Neural cell (in vitro differentiated cells): ENCODE measurements at regions not wholly inside any gene's neighbourhood (a gene's known extent, or its start where the extent isn't known, plus 50 kb on each side); places are given as distances from the start of the nearest gene placed in this dataset.

Source experiments
- H2AFZ ChIP-seq: fragments of 200-600, 300-800 bp; sonication (generic), shearing (Covaris generic); 2 replicates; pipeline ENCODE4 v1.6.0; 2014; ENCODE audit warnings: low read depth, mild to moderate bottlenecking, antibody characterized with exemption, low read length, moderate library complexity
- H3F3A ChIP-seq: fragments of 200-600 bp; shearing (Covaris generic); 2 replicates; pipeline ENCODE4 v1.6.1; 2016; ENCODE audit warnings: mild to moderate bottlenecking, moderate library complexity, mixed read lengths, antibody characterized with exemption, low read length; ENCODE audit not compliant: insufficient read depth, poor library complexity, severe bottlenecking
- H3K27ac ChIP-seq: fragments of 200-600, 300-800 bp; sonication (generic), shearing (Covaris generic); 2 replicates; pipeline ENCODE4 v1.5.1; 2014; ENCODE audit warnings: mild to moderate bottlenecking, low read length, moderate library complexity
- H3K27me3 ChIP-seq: fragments of 300-800, 200-600 bp; sonication (generic), shearing (Covaris generic); 2 replicates; pipeline ENCODE4 v1.6.0; 2014; ENCODE audit warnings: mild to moderate bottlenecking, low read depth, low read length, moderate library complexity; ENCODE audit not compliant: insufficient read depth
- H3K36me3 ChIP-seq: fragments of 300-800, 200-600 bp; sonication (generic), shearing (Covaris generic); 2 replicates; pipeline ENCODE4 v1.5.1; 2014; ENCODE audit warnings: mild to moderate bottlenecking, antibody characterized with exemption, low read length, moderate library complexity; ENCODE audit not compliant: insufficient read depth
- H3K4me2 ChIP-seq: fragments of 300-800, 200-600 bp; sonication (generic), shearing (Covaris generic); 2 replicates; pipeline ENCODE4 v1.6.0; 2014; ENCODE audit warnings: mild to moderate bottlenecking, low read length
- H3K4me3 ChIP-seq: fragments of 300-800, 200-600 bp; sonication (generic), shearing (Covaris generic); 2 replicates; pipeline ENCODE4 v1.5.1; 2014; ENCODE audit warnings: mild to moderate bottlenecking, low read length, moderate library complexity
- H3K79me2 ChIP-seq: fragments of 200-600 bp; shearing (Covaris generic); replicated peaks from 2 replicates; pipeline ENCODE4 v1.6.0; 2014; ENCODE audit warnings: mild to moderate bottlenecking, low read length, moderate library complexity; ENCODE audit not compliant: insufficient read depth
- H3K9ac ChIP-seq: fragments of 300-800, 200-600 bp; sonication (generic), shearing (Covaris generic); 2 replicates; pipeline ENCODE4 v1.6.1; 2016; ENCODE audit warnings: mild to moderate bottlenecking, low read length, mixed read lengths
- H3K9me2 ChIP-seq: fragments of 200-600 bp; shearing (Covaris generic); 2 replicates; pipeline ENCODE4 v1.6.1; 2016; ENCODE audit warnings: mild to moderate bottlenecking, low read length, mixed read lengths; ENCODE audit not compliant: insufficient read depth
- H3K9me3 ChIP-seq: fragments of 200-600, 300-800 bp; sonication (generic), shearing (Covaris generic); 2 replicates; pipeline ENCODE4 v1.6.1; 2016; ENCODE audit warnings: mild to moderate bottlenecking, mixed run types, low read length, moderate library complexity, mixed read lengths
- H4K20me1 ChIP-seq: fragments of 200-600 bp; shearing (Covaris generic); 2 replicates; pipeline ENCODE4 v1.6.1; 2016; ENCODE audit warnings: mild to moderate bottlenecking, mixed run types; ENCODE audit not compliant: insufficient read depth
- EP300 ChIP-seq: fragments of 450-650 bp; conservative IDR thresholded peaks from 2 replicates; pipeline ENCODE4 v1.6.1; 2014; ENCODE audit warnings: antibody characterized with exemption, mild to moderate bottlenecking, moderate library complexity; ENCODE audit not compliant: poor library complexity, severe bottlenecking
- EZH2 ChIP-seq: fragments of 200-600, 300-800 bp; shearing (Covaris generic), sonication (generic); IDR thresholded peaks from 2 replicates; pipeline ENCODE4 v1.6.1; 2014; ENCODE audit warnings: antibody characterized with exemption, low read length, borderline replicate concordance, mild to moderate bottlenecking; ENCODE audit not compliant: insufficient read depth, poor library complexity, severe bottlenecking
- MXI1 ChIP-seq: fragments of 450-650 bp; conservative IDR thresholded peaks from 2 replicates; pipeline ENCODE4 v1.6.1; 2014; ENCODE audit warnings: antibody characterized with exemption, mild to moderate bottlenecking; ENCODE audit not compliant: poor library complexity, severe bottlenecking
- POLR2AphosphoS5 ChIP-seq: IDR thresholded peaks from 2 replicates; pipeline ENCODE4 v1.6.1; 2012
- RAD21 ChIP-seq: fragments of 450-650 bp; conservative IDR thresholded peaks from 2 replicates; pipeline ENCODE4 v1.6.1; 2014; ENCODE audit warnings: antibody characterized with exemption, mild to moderate bottlenecking, moderate library complexity
- REST ChIP-seq: IDR thresholded peaks from 2 replicates; pipeline ENCODE4 v1.6.1; 2012; ENCODE audit warnings: borderline replicate concordance
- SMC3 ChIP-seq: fragments of 450-650 bp; conservative IDR thresholded peaks from 2 replicates; pipeline ENCODE4 v1.6.1; 2014; ENCODE audit warnings: antibody characterized with exemption, mild to moderate bottlenecking, moderate library complexity; ENCODE audit not compliant: poor library complexity
- TAF1 ChIP-seq: IDR thresholded peaks from 2 replicates; pipeline ENCODE4 v1.6.1; 2012; ENCODE audit warnings: low read depth
- TF ChIP-seq, protein P1 (sequence below): fragments of 450-650 bp; IDR thresholded peaks from 2 replicates; pipeline ENCODE4 v1.5.1; 2014; ENCODE audit warnings: antibody characterized with exemption, mild to moderate bottlenecking, moderate library complexity; ENCODE audit not compliant: poor library complexity, severe bottlenecking

DNA sequence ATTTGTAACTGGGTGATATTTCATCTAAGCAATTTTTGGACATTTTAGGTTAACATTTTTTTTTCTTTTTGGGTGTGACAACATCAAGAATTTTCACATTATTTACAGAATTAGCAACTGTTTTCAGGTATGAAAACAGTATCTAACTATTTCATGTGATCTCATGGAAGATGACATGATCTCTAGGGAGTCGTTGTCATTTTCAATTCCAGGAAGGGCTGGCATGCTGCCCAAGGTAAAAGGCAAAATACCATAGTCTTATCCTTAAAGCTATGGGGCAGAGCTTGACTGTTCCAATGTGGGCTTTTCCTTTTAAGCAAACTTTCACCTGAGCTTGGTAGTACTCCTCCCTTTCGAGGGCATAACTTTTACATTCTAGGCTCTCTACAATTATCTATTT is 443.7 kb downstream of the DSEL start:
- H3K27ac ChIP-seq = no peak overlapping the region
- H4K20me1 ChIP-seq = no peaks in the 10 kb centered on the region
- H3K79me2 ChIP-seq = no peaks in the 10 kb centered on the region
- no peak overlapping the region for H2AFZ ChIP-seq
- no peaks in the 10 kb centered on the region for H3K9me3 ChIP-seq
- H3K9me2 ChIP-seq = no peaks in the 10 kb centered on the region
- H3K4me2 ChIP-seq = no peak overlapping the region
- no peak overlapping the region for H3K4me3 ChIP-seq
- H3F3A ChIP-seq = no peaks in the 10 kb centered on the region
- H3K9ac ChIP-seq = no peak overlapping the region
- no peak for TF ChIP-seq EP300
- no peak for TF ChIP-seq POLR2AphosphoS5
- TF ChIP-seq TAF1 = no peak
- TF ChIP-seq SMC3 = no peak
- no peak for TF ChIP-seq MXI1
- TF ChIP-seq, protein P1, sequence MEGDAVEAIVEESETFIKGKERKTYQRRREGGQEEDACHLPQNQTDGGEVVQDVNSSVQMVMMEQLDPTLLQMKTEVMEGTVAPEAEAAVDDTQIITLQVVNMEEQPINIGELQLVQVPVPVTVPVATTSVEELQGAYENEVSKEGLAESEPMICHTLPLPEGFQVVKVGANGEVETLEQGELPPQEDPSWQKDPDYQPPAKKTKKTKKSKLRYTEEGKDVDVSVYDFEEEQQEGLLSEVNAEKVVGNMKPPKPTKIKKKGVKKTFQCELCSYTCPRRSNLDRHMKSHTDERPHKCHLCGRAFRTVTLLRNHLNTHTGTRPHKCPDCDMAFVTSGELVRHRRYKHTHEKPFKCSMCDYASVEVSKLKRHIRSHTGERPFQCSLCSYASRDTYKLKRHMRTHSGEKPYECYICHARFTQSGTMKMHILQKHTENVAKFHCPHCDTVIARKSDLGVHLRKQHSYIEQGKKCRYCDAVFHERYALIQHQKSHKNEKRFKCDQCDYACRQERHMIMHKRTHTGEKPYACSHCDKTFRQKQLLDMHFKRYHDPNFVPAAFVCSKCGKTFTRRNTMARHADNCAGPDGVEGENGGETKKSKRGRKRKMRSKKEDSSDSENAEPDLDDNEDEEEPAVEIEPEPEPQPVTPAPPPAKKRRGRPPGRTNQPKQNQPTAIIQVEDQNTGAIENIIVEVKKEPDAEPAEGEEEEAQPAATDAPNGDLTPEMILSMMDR = no peak
- TF ChIP-seq REST = no peak
- no peak for TF ChIP-seq RAD21
- no peak for TF ChIP-seq EZH2
- no peaks in the 10 kb centered on the region for H3K27me3 ChIP-seq
- no peaks in the 10 kb centered on the region for H3K36me3 ChIP-seq

- Histone ChIP-seq H3K36me3 (no peaks in the 10 kb centered on the region), H3K9ac (no peak overlapping the region), H3K27me3 (no peaks in the 10 kb centered on the region), H3K9me3 (no peaks in the 10 kb centered on the region), H2AFZ (no peak overlapping the region), H3K79me2 (no peaks in the 10 kb centered on the region), H4K20me1 (no peaks in the 10 kb centered on the region), H3K4me2 (no peak overlapping the region), H3K27ac (no peak overlapping the region), H3F3A (no peaks in the 10 kb centered on the region), H3K4me3 (no peak overlapping the region), H3K9me2 (no peaks in the 10 kb centered on the region)
- TF ChIP-seq TAF1 = no peak
- TF ChIP-seq EP300 = no peak
- no peak for TF ChIP-seq REST
- no peak for TF ChIP-seq EZH2
- TF ChIP-seq MXI1 = no peak
- TF ChIP-seq RAD21 = no peak
- TF ChIP-seq POLR2AphosphoS5 = no peak
- TF ChIP-seq SMC3 = no peak
- TF ChIP-seq, protein P1 = no peak
Observed at GRCh38 chr18:67068608-67069007, 447.9 kb downstream of the DSEL start.
